ENCODE measurements at regions not wholly inside any gene's neighbourhood (a gene's known extent, or its start where the extent isn't known, plus 50 kb on each side); places are given as distances from the start of the nearest gene placed in this dataset.

DNA sequence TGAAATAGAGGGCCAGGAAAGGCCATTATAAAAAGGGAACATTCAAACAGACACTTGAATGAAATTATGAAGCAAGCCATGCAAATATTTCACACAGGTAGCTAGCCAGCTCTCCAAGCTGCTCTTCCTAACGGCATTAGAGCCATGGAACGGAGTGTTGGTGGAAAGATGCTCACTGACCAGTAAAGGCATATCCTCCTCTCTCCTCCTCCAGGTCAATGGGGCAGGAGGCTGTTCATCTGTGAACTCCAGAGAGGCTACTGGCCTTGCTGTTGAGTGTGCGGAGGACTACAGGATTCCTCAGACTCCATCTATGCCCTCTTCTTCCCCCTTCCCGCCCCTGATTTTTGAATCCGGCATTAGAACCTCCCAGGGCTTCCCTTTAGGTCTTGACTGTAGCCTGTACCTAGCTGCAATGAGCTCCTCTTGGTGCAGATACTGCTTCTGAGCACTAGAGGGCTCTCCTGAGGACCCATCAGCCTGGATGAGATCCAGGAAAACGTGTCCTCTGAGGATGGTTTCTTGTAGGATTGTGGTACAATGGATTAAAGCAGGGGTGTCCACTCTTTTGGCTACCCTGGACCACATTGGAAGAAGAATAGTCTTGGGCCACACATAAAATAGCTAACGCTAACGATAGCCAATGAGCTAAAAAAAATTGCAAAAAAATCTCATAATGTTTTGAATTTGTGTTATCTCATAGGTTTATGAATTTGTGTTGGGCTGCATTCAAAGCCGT, 162.2 kb downstream of the SREK1 start:
- TF ChIP-seq POLR2A (IDR thresholded peaks at IDR 0.05; ENCODE audit: extremely low read depth, insufficient read length) (no peak), MYC (IDR thresholded peaks at IDR 0.05; ENCODE audit: low read depth, low read length) (0 out of 2 replicates have a peak, but pooled peaks have one; percentile 12)
- TF ChIP-seq, protein P1, sequence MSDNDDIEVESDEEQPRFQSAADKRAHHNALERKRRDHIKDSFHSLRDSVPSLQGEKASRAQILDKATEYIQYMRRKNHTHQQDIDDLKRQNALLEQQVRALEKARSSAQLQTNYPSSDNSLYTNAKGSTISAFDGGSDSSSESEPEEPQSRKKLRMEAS (IDR thresholded peaks at IDR 0.05; ENCODE audit: low read depth, low read length) = no peak
- TF ChIP-seq, protein P2, sequence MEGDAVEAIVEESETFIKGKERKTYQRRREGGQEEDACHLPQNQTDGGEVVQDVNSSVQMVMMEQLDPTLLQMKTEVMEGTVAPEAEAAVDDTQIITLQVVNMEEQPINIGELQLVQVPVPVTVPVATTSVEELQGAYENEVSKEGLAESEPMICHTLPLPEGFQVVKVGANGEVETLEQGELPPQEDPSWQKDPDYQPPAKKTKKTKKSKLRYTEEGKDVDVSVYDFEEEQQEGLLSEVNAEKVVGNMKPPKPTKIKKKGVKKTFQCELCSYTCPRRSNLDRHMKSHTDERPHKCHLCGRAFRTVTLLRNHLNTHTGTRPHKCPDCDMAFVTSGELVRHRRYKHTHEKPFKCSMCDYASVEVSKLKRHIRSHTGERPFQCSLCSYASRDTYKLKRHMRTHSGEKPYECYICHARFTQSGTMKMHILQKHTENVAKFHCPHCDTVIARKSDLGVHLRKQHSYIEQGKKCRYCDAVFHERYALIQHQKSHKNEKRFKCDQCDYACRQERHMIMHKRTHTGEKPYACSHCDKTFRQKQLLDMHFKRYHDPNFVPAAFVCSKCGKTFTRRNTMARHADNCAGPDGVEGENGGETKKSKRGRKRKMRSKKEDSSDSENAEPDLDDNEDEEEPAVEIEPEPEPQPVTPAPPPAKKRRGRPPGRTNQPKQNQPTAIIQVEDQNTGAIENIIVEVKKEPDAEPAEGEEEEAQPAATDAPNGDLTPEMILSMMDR (IDR thresholded peaks at IDR 0.05; ENCODE audit: low read depth, low read length) = peak; percentile 91
- no peak overlapping the region for H3K4me3 ChIP-seq (ENCODE audit: low read depth, low read length)
- peak; percentile 53 for DNase-seq (ENCODE audit: low read depth)

DNA sequence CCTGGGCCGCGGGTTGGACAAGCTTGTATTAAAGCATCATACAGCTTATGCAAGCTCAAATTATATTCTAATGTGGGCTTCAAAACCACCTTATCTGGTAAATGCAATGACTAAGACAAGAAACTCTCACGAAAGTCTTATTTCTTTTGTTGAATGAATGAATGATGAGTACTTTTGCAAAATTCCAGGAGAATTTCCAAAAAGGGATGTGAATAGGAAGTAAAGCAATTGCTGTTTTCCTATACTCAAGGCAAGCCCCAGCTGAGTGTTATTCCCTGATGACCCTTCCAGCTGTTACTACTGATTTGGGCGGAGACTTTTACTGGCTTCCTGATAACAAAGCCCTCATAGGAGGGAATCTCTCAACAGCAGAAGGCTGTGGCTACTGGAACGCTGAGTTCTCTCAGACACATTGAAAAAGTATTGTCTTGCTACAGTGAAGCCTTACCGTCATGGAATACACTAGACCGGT, 162.8 kb downstream of the SREK1 start:
- TF ChIP-seq POLR2A (IDR thresholded peaks at IDR 0.05; ENCODE audit: extremely low read depth, insufficient read length) (no peak), MYC (IDR thresholded peaks at IDR 0.05; ENCODE audit: low read depth, low read length) (no peak)
- TF ChIP-seq, protein P2 (IDR thresholded peaks at IDR 0.05; ENCODE audit: low read depth, low read length) = no peak
- TF ChIP-seq, protein P1 (IDR thresholded peaks at IDR 0.05; ENCODE audit: low read depth, low read length) = no peak
- DNase-seq (ENCODE audit: low read depth) = no peak
- no peak overlapping the region for H3K4me3 ChIP-seq (ENCODE audit: low read depth, low read length)

DNA sequence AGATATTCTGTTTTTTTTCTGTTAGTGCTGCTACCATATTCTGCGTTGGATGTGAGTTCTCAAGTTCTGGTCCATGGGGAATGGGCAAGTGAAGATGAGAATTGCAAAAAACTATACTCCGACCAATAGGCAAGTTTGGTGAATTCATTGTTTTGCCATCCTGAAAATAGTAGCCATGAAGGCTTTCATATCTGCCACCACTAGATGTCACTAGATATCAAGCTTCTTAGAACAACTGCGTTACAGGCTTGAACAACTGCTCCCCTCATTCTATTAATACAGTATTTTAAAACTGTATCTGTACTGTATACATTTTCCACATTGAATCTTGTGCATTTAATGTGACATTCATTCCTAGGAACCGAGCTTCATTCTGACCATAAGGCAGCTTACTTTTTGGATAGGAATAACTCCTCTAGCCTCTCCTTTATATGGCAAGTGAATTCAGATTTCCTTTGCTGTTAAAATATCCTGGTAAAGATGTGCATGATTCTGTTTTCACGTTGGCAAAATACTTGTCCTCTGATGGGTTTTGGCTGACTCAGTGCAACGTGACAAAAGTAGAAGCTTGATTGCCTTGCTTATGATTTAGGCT, 163.6 kb downstream of the SREK1 start:
- no peak for TF ChIP-seq POLR2A (IDR thresholded peaks at IDR 0.05; ENCODE audit: extremely low read depth, insufficient read length)
- TF ChIP-seq, protein P1 (IDR thresholded peaks at IDR 0.05; ENCODE audit: low read depth, low read length) = no peak
- TF ChIP-seq MYC (IDR thresholded peaks at IDR 0.05; ENCODE audit: low read depth, low read length) = no peak
- TF ChIP-seq, protein P2 (IDR thresholded peaks at IDR 0.05; ENCODE audit: low read depth, low read length) = peak; percentile 67
- H3K4me3 ChIP-seq (ENCODE audit: low read depth, low read length) = no peak overlapping the region
- peak; percentile 68 for DNase-seq (ENCODE audit: low read depth)

DNA sequence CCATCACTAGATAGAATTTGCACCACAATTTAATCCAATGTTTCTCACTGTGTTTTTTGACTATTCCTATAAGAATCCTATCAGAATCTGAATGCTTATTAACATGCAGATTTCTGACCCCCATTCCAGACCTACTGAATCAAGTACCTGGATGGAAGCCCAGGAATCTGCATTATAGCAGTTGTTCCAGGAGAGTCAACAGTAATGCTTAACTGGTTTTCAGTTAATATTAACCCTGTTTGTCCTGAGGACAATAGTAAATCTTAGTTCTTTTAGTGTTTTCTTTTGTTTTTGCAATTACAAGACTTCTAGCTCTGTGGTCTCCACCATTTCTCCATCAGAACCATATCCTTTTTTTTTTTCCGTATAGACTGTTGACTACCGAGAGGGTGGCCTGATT, 168.2 kb downstream of the SREK1 start:
- H3K4me3 ChIP-seq (ENCODE audit: low read depth, low read length) = no peak overlapping the region
- DNase-seq (ENCODE audit: low read depth) = no peak

DNA sequence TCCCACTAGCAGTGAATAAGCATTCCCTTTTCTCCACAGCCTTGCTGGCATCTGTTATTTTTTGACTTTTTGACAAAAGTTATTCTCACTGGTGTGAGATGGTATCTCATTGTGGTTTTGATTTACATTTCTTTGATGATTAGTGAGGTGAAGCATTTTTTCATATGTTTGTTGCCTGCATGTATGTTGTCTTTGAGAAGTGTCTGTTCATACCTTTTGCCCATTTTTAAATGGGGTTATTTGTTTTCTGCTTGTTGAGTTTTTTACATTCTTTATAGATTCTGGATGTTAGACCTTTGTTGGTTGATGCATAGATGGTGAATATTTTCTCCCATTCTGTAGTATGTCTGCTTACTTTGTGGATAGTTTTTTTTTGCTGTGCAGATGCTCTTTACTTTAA, 171.7 kb downstream of the SREK1 start:
- DNase-seq (ENCODE audit: low read depth) = no peak
- H3K4me3 ChIP-seq (ENCODE audit: low read depth, low read length) = no peak overlapping the region
- TF ChIP-seq POLR2A (IDR thresholded peaks at IDR 0.05; ENCODE audit: extremely low read depth, insufficient read length) = no peak
- TF ChIP-seq, protein P1 (IDR thresholded peaks at IDR 0.05; ENCODE audit: low read depth, low read length) = no peak
- TF ChIP-seq MYC (IDR thresholded peaks at IDR 0.05; ENCODE audit: low read depth, low read length) = no peak
- TF ChIP-seq, protein P2 (IDR thresholded peaks at IDR 0.05; ENCODE audit: low read depth, low read length) = no peak

More for the DNA sequence above, 168.2 kb downstream of the SREK1 start:
- TF ChIP-seq, protein P2 (IDR thresholded peaks at IDR 0.05; ENCODE audit: low read depth, low read length) = no peak
- TF ChIP-seq MYC (IDR thresholded peaks at IDR 0.05; ENCODE audit: low read depth, low read length) (no peak), POLR2A (IDR thresholded peaks at IDR 0.05; ENCODE audit: extremely low read depth, insufficient read length) (no peak)
- TF ChIP-seq, protein P1 (IDR thresholded peaks at IDR 0.05; ENCODE audit: low read depth, low read length) = no peak

All from NB4 (cell line).